T follicular helper cell (primary cell): ENCODE measurements at regions not wholly inside any gene's neighbourhood (a gene's known extent, or its start where the extent isn't known, plus 50 kb on each side); places are given as distances from the start of the nearest gene placed in this dataset.

Experiments used
- DNase-seq: peaks from one replicate; pipeline ENCODE4 v3.0.0-alpha.2; 2020; ENCODE audit warnings: low read depth

DNA sequence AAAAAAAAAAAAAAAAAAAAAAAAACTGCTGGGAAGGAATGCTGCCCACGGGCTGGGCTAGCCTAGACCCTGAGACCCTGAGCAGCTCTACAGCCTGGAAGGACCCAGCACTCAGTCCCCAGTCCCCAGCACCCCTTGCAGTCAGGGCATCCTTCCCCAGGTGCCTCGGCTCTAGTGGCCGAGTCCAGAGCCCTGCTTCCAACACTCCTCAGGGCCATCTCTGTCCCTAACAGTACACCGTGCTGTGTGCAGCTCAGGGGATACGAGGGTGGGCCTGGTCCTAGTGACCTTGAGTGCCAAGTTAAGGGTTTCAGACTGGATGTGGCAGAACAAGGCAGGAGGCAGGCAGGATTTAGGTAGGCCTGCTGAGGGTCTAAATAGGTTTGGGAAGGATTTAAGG, 50.2 kb upstream of the LRP8 start:
- DNase-seq = no peak

GRCh38 chr1:53378932-53379661, 51.2 kb upstream of the LRP8 start:
- no peak for DNase-seq

DNA sequence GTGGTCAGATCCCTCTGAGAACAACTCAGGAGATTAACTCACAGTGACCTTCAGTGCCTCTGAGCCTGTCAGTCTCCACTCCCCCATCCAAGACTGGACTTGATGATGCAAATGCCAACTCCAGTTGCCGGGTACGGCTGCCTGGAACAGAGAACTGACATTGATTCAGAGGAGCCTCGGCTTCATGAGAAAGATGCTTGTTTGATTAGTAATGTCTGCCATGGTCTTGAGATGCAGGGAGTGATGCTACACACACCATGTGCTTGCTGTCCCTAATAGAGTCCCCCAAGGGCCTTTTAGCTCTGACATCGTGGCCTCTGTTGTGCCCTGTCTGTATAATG, 51.8 kb upstream of the LRP8 start:
- no peak for DNase-seq

DNA sequence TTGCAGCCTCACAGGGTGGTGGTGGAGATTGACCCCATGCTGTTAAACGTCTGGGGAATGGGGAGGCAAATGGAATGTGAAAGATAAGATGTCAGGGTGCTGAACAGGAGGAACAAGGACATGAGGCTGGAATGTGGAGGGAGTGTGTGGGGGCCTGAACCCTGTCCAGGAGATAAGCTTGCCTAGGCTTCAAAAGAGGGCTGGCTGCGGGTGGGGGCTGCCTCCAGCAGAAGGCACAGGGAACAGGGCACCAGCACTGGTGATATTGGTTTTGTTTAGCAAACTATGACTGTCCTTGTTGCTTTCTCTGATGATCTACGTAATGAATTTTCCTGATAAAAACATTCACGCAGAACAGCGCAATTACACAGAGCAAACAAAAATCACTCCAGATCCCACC, 52.4 kb upstream of the LRP8 start:
- DNase-seq = no peak

- DNase-seq = no peak
These were observed 54.0 kb upstream of the LRP8 start for GRCh38 chr1:53381790-53382401.

- DNase-seq = no peak
These were observed 55.4 kb upstream of the LRP8 start for GRCh38 chr1:53383136-53383870.

DNA sequence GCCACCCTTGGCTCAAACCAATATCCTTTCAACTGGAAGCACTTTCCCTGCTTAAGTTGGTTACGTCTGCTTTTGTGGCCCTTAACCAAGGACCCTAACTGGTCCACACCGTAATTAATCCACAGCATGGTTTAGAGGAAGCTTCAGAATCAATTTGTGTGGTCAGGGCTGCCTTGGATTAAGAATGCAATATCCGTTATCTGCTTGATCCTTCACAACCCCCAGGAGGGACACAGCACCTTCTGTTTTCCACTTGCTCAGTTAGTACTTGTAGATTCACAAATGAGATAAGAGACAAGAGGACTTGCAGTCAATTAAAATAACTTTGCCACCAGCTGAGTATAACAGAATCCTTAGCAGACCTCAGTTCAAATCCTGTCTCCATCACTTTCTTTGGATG, 56.9 kb upstream of the LRP8 start:
- no peak for DNase-seq

DNA sequence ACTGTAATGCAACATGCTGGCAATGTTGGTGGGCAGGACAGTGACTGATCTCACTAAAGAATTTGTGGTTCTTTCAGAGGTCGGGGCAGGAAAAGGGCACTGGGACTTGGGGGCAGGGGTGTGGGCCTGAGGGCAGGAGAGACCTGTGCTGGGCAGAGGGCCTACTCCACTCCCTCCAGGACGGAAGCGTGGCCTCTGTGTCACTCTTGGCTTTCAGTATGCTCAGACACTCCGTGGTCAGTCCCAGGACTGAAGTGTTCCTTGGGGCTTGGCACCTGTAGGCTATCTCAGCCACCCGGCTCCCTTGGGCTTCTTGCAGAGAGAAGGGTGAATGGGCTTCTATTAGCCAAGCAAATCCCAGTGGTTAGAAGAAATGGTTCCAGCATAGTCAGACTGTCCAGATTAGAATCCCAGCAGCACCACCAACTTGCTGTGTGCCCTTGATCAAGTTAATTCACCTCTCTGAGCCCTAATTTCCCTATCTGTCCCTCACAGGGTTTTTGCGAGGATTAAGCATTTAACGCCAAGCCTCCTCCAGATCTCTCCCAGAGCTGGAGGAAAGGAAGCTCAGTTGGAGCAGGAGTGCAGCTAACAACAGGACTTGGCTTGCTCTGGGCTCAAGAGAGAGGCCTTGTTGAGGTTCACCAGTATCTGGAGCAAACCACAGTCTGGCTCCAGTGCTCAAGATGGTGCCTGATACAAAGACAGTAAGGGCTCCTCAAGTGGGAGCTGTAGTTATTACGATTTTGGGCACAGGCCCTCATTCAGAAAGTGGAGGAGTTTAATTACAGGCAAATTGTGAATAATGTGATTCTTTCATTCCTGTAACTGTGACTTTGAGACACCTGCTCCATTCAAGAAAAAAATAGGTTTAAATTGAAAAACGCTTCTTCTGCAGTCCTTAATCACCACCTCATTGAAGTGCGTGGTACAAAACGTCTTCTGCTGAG, 57.7 kb upstream of the LRP8 start:
- DNase-seq = no peak

DNA sequence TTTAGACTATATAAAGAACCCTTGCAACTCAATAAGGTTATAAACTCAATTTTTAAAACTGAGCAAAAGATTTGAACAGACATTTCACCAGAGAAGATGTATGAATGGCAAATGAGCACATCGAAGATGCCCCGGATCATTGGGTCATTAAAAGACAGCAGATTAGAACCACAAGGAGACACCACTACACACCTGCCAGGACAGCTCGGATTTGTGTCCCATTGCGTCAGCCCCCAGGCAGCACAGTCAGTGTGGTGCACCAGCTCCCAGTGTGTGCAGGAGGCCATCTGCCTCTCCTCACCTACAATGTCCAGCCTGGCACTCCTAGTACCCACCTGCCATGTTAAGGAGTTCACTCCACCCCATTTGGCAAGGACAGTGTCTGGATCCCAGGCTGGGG, 61.1 kb upstream of the LRP8 start:
- no peak for DNase-seq

DNA sequence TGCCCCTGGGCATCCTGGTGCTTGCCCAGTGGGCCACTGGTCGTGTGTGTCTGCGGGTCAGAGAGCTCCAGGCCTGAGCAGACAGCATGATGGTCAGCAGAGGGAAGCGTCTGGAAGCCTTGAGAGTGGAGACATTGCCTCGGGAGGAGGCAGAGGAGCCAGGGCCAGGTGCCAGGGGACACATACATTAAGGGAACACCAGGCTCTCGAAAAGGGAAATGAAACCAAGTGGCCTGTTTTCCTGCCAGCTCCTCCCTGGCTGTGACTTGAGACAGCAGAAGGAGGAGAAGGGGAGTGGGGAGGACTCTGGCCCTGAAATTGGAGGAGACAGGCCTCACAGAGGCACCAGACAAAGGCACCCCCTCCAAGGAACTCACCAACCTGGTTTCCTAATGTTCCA, 62.4 kb upstream of the LRP8 start:
- DNase-seq = no peak

DNA sequence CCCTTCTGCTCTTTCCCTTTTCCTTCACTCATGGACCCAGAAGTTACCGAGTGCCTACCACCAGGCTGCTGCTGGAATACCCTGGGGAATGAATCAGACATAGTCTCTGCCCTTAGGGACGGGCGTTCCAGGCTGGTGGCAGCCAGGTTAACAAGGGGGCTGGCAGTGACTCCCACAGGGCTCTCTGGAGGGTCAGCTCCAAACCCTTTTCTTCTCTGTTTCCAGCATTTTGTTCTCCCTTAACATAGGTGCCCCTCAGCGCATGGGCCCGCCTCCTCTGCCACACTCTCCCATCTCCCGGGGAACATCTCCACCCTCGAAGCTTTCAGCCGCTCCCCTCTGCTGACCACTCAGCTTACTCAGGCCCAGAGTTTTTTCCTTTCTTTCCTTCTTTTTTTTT, 62.9 kb upstream of the LRP8 start:
- DNase-seq = no peak

- no peak for DNase-seq
These were observed 63.4 kb upstream of the LRP8 start for GRCh38 chr1:53391296-53391695.

DNA sequence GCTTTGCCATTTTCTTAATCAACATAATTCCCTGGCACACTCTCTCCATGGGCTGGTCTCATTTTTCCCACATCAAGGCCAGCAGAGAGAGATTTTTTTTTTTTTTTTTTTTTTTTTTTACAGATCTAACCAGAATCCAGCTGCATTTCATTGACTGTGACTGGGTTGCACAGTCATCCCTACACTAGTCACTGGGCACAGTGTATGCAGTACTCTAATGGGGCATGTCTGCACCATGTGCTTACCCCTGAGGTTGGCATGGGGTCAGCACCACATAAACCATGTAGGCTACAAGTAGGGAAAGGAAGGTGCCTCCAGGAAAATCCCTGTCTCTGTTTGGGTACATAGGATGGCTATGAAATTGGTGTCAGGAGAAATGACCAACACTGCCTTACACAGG, 64.1 kb upstream of the LRP8 start:
- DNase-seq = no peak

GRCh38 chr1:53392460-53392859, 64.6 kb upstream of the LRP8 start:
- DNase-seq = no peak

- DNase-seq = peak; percentile 50
These were observed 65.5 kb upstream of the LRP8 start for GRCh38 chr1:53393325-53393792.

DNA sequence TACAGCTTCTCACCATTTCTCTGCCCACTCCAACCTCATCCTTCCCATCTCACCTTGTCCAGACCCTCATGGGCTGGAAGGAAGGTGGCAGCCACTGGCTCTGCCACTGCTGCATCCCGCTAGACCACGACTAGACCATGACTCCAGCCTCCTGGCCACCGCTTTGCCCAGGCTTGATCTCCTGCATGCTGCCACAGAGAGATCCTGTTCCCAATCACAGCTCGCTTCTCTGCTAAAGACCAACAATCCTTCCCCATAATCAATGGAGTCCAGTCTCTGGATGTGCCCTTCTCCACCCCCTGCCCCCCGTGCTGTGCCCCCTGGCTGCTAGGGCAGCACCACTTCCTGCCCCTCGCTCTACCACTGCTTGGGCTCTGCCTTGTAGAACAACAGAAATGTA, 64.9 kb upstream of the DMRTB1 start:
- DNase-seq = no peak

DNA sequence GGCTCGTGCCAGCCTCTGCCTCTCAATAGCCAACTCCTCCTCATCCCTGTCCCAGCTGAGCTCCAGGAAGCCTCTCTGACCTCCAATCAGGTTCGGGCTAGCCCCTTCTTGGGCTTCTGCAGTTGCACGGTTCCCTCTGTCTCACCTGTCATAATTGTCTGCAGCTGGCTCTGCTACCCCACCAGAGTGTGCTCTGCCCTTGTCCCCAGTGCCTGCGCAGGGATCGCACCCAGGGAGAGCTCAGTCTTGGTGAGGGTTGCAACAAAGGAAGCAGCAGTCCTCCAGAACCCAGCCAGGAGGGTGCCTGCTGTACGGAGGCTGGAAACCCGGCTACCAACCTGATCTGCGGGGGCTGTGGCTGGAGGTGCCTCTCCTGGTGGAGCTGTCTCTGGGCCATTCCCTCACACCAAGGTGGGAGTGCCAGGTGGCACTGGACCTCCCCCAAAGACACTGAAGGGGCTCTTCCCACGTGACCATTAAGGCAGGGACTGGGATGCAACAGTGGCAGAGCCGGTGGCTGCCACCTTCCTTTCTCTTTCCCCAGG, 63.5 kb upstream of the DMRTB1 start:
- no peak for DNase-seq

- DNase-seq = no peak
These were observed 62.5 kb upstream of the DMRTB1 start for GRCh38 chr1:53396573-53397268.

- DNase-seq = no peak
These were observed 61.1 kb upstream of the DMRTB1 start for GRCh38 chr1:53398091-53398490.

DNA sequence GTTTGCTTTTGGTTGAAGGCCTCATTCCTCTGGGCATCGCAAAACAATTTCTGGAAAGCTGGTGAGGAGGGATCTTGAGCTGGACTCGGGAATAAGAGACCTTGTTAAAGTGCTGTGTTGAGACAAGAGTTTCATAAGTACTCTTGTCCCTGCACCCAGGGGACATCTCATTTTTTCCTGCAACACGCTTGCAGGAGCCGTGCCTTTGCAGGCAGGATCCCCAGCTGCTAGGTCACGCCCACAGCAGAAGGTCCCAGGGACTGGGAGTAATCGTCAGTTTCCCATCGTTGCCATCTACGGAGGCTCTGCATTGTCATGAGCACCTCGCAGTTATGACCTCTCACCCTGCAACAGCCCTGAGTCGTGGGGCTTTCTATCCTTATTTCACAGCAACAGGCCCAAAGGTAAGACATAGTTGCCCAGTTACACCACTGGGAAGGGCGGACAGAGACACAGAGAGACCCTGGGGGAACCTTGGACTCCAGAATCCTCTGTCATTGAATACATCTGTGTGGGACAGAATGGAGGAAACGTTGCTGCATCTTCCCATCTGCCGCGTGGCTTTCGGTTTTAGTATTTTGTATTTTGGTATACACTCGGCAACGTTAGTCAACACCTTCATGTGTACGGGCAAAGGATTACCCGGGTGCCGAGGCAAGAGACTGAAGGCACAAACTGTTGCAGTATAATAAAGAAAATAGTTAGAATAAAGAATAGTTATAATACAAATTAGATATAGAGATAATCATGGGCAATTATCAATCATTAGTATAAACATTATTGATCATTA, 60.4 kb upstream of the DMRTB1 start:
- no peak for DNase-seq
